ENCODE measurements at regions not wholly inside any gene's neighbourhood (a gene's known extent, or its start where the extent isn't known, plus 50 kb on each side); places are given as distances from the start of the nearest gene placed in this dataset.

DNA sequence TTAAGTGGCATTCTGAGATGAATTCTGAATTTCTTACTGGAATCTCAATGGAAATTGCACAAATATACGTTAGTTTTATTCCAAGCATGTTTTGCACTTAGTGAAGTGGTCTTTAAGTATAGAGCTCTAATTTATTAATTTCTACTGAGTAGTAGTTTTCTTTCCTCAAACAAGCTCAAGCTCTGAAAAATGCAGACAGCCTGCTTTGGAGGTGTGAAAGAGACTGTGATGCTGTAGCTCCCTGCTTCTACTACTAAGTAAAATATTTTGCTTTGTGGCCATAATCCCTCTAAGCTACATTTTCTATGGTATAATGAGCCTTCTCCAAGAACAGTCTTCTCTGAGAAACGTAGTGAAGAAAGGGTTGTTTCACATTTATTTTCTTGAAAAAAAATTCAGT is 243.5 kb upstream of the HS3ST5 start:
- Mint-ChIP-seq H3K27me3 (ENCODE audit: low read depth) (no peaks in the 10 kb centered on the region), H3K9me3 (no peaks in the 10 kb centered on the region), H3K36me3 (ENCODE audit: low read depth) (no peaks in the 10 kb centered on the region), H3K4me3 (no peak overlapping the region), H3K27ac (no peak overlapping the region), H3K4me1 (ENCODE audit: low read depth) (no peaks in the 10 kb centered on the region)

- Mint-ChIP-seq H3K27ac (no peak overlapping the region), H3K4me3 (no peak overlapping the region), H3K9me3 (peaks cover 7% of the 10 kb centered on the region), H3K27me3 (ENCODE audit: low read depth) (no peaks in the 10 kb centered on the region), H3K4me1 (ENCODE audit: low read depth) (no peaks in the 10 kb centered on the region), H3K36me3 (ENCODE audit: low read depth) (no peaks in the 10 kb centered on the region)
Observed at GRCh38 chr6:114581293-114581692, 238.5 kb upstream of the HS3ST5 start.

GRCh38 chr6:114580882-114581281 is 238.1 kb upstream of the HS3ST5 start:
- Mint-ChIP-seq H3K4me3 (no peak overlapping the region), H3K36me3 (ENCODE audit: low read depth) (no peaks in the 10 kb centered on the region), H3K27ac (no peak overlapping the region), H3K4me1 (ENCODE audit: low read depth) (no peaks in the 10 kb centered on the region), H3K9me3 (peaks cover 7% of the 10 kb centered on the region), H3K27me3 (ENCODE audit: low read depth) (no peaks in the 10 kb centered on the region)

DNA sequence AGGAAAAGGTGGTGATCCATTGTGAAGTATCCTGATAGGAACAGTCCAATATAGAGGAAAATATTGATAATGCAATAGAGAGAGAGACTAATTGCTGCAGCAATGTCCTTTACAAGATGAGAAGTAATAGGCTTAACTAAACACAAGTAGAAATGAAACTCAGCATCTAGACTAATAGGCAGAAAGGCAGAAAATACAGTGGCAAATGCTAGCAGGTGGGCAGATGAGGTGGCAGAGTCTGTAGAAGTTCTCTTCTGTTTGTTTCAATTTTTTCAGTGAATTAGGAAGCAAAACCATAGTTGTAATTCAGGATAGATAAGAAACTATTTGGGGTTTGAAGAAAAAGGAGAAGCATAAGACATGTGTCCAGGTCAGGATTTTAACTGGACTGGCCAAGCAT is 236.7 kb upstream of the HS3ST5 start:
- peaks cover 7% of the 10 kb centered on the region for H3K9me3 Mint-ChIP-seq
- H3K4me1 Mint-ChIP-seq (ENCODE audit: low read depth), result no peaks in the 10 kb centered on the region
- no peaks in the 10 kb centered on the region for H3K27me3 Mint-ChIP-seq (ENCODE audit: low read depth)
- no peak overlapping the region for H3K27ac Mint-ChIP-seq
- no peaks in the 10 kb centered on the region for H3K36me3 Mint-ChIP-seq (ENCODE audit: low read depth)
- no peak overlapping the region for H3K4me3 Mint-ChIP-seq

GRCh38 chr6:114577109-114577508 is 234.3 kb upstream of the HS3ST5 start:
- H3K36me3 Mint-ChIP-seq (ENCODE audit: low read depth), result no peaks in the 10 kb centered on the region
- no peak overlapping the region for H3K27ac Mint-ChIP-seq
- H3K9me3 Mint-ChIP-seq, result peaks cover 7% of the 10 kb centered on the region
- H3K27me3 Mint-ChIP-seq (ENCODE audit: low read depth), result no peaks in the 10 kb centered on the region
- no peaks in the 10 kb centered on the region for H3K4me1 Mint-ChIP-seq (ENCODE audit: low read depth)
- H3K4me3 Mint-ChIP-seq, result no peak overlapping the region

GRCh38 chr6:114576330-114576729 is 233.5 kb upstream of the HS3ST5 start:
- Mint-ChIP-seq H3K9me3 (peaks cover 7% of the 10 kb centered on the region), H3K4me3 (no peak overlapping the region), H3K27me3 (ENCODE audit: low read depth) (no peaks in the 10 kb centered on the region), H3K36me3 (ENCODE audit: low read depth) (no peaks in the 10 kb centered on the region), H3K4me1 (ENCODE audit: low read depth) (no peaks in the 10 kb centered on the region), H3K27ac (no peak overlapping the region)

DNA sequence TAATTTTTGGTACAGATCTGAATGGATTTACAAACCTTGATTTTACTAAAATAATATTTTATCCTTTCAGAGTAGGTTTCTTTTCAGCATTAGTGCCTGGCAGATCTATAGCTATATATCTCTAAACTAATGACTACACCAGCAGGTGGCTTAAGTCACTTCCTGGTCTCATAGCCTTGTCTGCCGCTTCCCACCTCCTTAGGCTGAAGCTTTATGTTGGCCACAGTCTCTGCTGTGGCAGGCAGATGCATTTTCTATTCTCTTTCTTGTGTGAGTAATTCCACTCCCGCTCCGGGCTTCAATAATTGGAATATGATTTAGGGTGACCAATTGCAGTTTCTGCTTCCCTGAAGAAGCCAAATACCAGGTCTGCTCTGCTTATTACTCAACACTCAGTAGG is 226.8 kb upstream of the HS3ST5 start:
- Mint-ChIP-seq H3K9me3 (peaks cover 10% of the 10 kb centered on the region), H3K27ac (no peak overlapping the region), H3K4me1 (ENCODE audit: low read depth) (no peaks in the 10 kb centered on the region), H3K27me3 (ENCODE audit: low read depth) (no peaks in the 10 kb centered on the region), H3K36me3 (ENCODE audit: low read depth) (no peaks in the 10 kb centered on the region), H3K4me3 (no peak overlapping the region)

DNA sequence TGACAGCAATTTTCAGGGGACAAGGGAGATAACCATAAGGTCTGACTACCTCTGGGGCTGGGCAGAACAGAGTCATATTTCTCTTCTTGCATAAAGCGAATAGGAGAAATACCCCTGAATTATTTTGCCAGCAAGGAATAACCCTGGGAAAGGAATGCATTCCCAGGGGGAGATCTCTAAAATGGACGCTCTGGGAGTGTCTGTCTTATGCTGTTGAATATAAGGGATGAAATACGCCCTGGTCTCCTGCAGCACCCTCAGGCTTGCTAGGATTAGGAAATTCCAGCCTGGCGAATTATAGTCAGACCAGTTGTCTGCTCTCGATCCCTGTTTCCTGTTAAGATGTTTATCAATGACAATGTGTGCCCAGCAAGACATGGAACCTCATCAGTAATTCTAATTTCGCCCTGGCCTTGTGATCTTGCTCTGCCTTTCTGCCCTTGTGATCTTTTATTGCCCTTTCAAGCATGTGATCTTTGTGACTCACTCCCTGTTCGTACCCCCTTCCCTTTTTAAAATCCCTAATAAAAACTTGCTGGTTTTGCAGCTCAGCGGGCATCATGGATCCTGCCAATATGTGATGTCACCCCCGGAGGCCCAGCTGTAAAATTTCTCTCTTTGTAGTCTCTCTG is 221.6 kb upstream of the HS3ST5 start:
- H3K27me3 Mint-ChIP-seq (ENCODE audit: low read depth), result no peaks in the 10 kb centered on the region
- H3K36me3 Mint-ChIP-seq (ENCODE audit: low read depth), result no peaks in the 10 kb centered on the region
- H3K9me3 Mint-ChIP-seq, result peaks cover 13% of the 10 kb centered on the region
- no peak overlapping the region for H3K4me3 Mint-ChIP-seq
- H3K4me1 Mint-ChIP-seq (ENCODE audit: low read depth), result no peaks in the 10 kb centered on the region
- no peak overlapping the region for H3K27ac Mint-ChIP-seq

- no peaks in the 10 kb centered on the region for H3K27me3 Mint-ChIP-seq (ENCODE audit: low read depth)
- no peak overlapping the region for H3K4me3 Mint-ChIP-seq
- no peak overlapping the region for H3K27ac Mint-ChIP-seq
- no peaks in the 10 kb centered on the region for H3K4me1 Mint-ChIP-seq (ENCODE audit: low read depth)
- no peaks in the 10 kb centered on the region for H3K36me3 Mint-ChIP-seq (ENCODE audit: low read depth)
- H3K9me3 Mint-ChIP-seq, result peaks cover under 1% of the 10 kb centered on the region
Observed at GRCh38 chr6:114559419-114559818, 216.6 kb upstream of the HS3ST5 start.

DNA sequence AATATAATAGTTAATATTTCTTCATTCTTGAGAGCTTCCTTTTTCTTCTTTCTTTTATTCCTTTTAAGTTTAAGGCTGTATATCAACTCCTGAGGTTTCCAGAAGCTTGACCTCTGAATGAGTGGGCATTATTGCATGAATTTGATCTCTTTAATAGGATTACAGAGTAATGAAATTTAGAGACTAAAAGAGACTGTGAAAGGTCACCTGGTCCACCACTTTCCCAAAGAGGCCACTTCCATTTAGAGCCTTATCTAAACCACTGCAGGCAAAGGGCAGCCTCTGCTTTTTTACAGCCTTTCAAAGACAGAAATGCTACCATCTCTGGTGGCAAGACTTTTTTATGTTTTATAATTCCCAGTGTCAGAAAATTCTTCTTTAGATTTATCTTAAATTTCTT is 215.3 kb upstream of the HS3ST5 start:
- H3K27ac Mint-ChIP-seq, result no peak overlapping the region
- no peaks in the 10 kb centered on the region for H3K9me3 Mint-ChIP-seq
- no peaks in the 10 kb centered on the region for H3K27me3 Mint-ChIP-seq (ENCODE audit: low read depth)
- H3K4me3 Mint-ChIP-seq, result no peak overlapping the region
- no peaks in the 10 kb centered on the region for H3K36me3 Mint-ChIP-seq (ENCODE audit: low read depth)
- H3K4me1 Mint-ChIP-seq (ENCODE audit: low read depth), result no peaks in the 10 kb centered on the region

DNA sequence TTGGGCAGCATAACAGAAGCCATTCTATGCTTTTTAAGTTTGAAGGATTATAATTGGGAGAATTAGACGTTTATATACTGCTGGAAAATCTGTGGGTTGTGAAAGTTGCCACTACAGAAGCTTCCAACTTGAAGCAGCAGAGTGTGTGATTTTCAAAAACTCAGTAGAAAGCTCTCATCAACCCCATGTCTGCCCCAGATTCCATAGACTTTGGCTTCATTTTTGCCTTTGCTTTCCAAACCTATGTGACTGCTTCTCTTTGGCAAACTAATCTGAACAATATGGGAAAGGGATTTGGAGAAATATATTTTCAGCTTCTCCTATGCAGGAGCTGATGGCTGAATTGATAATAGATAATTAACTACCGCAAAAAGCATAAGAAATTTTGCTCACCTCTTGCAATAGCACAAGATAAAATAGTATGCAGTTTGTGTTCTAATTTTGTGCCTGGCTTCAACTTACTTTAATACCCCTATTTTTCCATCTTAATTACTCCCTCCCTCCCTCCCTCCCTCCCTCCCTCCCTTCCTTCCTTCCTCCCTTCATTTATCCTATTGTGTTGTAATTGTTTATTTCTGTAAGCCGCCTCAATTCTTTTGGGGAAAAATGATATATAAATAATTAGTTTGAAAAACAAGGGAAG is 214.1 kb upstream of the HS3ST5 start:
- Mint-ChIP-seq H3K4me3 (no peak overlapping the region), H3K9me3 (peaks cover 6% of the 10 kb centered on the region), H3K27ac (no peak overlapping the region), H3K27me3 (ENCODE audit: low read depth) (no peaks in the 10 kb centered on the region), H3K4me1 (ENCODE audit: low read depth) (no peaks in the 10 kb centered on the region), H3K36me3 (ENCODE audit: low read depth) (no peaks in the 10 kb centered on the region)

DNA sequence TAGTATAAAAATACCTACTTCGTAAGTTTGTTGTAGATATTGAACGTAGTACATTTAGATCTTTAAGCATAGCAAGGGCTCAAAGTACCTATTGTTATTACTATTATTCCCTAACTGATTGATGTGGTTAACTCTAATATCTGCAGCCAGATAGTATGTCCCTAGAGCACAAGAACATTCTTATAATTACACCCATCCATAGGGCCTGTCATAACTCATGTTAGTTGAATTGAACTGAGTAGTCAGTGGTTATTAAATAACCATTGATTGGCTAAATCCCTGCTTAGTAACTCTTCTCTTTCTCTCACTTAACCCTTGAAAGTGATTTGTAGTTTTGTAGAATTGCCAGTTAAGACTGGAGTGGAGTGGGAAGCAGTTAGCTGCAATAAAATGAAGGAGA is 207.5 kb upstream of the HS3ST5 start:
- H3K36me3 Mint-ChIP-seq (ENCODE audit: low read depth), result no peaks in the 10 kb centered on the region
- H3K4me3 Mint-ChIP-seq, result no peak overlapping the region
- H3K27ac Mint-ChIP-seq, result no peak overlapping the region
- no peaks in the 10 kb centered on the region for H3K4me1 Mint-ChIP-seq (ENCODE audit: low read depth)
- peaks cover 6% of the 10 kb centered on the region for H3K9me3 Mint-ChIP-seq
- H3K27me3 Mint-ChIP-seq (ENCODE audit: low read depth), result no peaks in the 10 kb centered on the region

DNA sequence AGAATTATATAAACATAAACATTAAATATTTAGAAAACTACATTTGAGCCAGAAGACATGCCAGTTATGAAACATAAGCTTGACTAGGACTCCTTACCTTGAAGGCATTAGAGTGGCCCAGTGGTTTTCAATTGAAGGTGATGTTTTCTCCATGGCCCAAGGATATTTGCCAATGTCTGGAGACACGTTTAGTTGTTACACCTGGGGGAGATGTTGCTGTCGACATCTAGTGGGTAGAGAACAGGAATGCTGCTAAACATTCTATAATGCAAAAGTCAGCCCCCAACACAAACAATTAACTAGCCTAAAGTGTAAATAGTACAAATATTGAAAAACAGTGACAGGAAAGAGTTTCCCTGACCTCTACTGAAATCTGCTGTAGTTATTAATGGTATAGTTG is 200.9 kb upstream of the HS3ST5 start:
- no peak overlapping the region for H3K27ac Mint-ChIP-seq
- H3K36me3 Mint-ChIP-seq (ENCODE audit: low read depth), result no peaks in the 10 kb centered on the region
- no peak overlapping the region for H3K4me3 Mint-ChIP-seq

GRCh38 chr6:114541794-114542193 is 199.0 kb upstream of the HS3ST5 start:
- Mint-ChIP-seq H3K27me3 (ENCODE audit: low read depth) (no peaks in the 10 kb centered on the region), H3K36me3 (ENCODE audit: low read depth) (no peaks in the 10 kb centered on the region), H3K27ac (no peak overlapping the region), H3K9me3 (peaks cover 3% of the 10 kb centered on the region), H3K4me3 (no peak overlapping the region), H3K4me1 (ENCODE audit: low read depth) (no peaks in the 10 kb centered on the region)

More for the DNA sequence above, 200.9 kb upstream of the HS3ST5 start:
- Mint-ChIP-seq H3K4me1 (ENCODE audit: low read depth) (no peaks in the 10 kb centered on the region), H3K27me3 (ENCODE audit: low read depth) (no peaks in the 10 kb centered on the region), H3K9me3 (peaks cover 3% of the 10 kb centered on the region)

- Mint-ChIP-seq H3K4me1 (ENCODE audit: low read depth) (no peaks in the 10 kb centered on the region), H3K27ac (no peak overlapping the region), H3K36me3 (ENCODE audit: low read depth) (no peaks in the 10 kb centered on the region), H3K4me3 (no peak overlapping the region), H3K27me3 (ENCODE audit: low read depth) (no peaks in the 10 kb centered on the region), H3K9me3 (peaks cover 3% of the 10 kb centered on the region)
Observed at GRCh38 chr6:114537977-114538376, 195.2 kb upstream of the HS3ST5 start.

Data from T-helper 1 cell treated with Interleukin-12 subunit alpha and Interleukin-12 subunit beta and Interleukin-4 antibody, amounts not matched to agents 30 μg/mL and 1 μg/mL, for 36 hours (primary cell).